GM13977 (cell line): ENCODE measurements at regions not wholly inside any gene's neighbourhood (a gene's known extent, or its start where the extent isn't known, plus 50 kb on each side); places are given as distances from the start of the nearest gene placed in this dataset.

Experiments
- DNase-seq: peaks from one replicate; pipeline ENCODE4 v3.0.0; 2012; ENCODE audit warnings: low spot score
- CTCF ChIP-seq: IDR thresholded peaks from 2 replicates; pipeline ENCODE4 v1.5.1; 2012; ENCODE audit warnings: mild to moderate bottlenecking, control low read depth; ENCODE audit not compliant: insufficient read depth; ENCODE audit errors: extremely low read depth, missing control alignments
- in situ Hi-C: fragments of 300-500 bp; cut with MboI; formaldehyde crosslinking; loops from one replicate; pipeline ENCODE4 v1.12.0; 2022; ENCODE audit warnings: low sequenced_read_pairs, low pct_unique_long_range_greater_than_20kb, mixed read lengths, inconsistent platforms; ENCODE audit not compliant: unreplicated experiment

- in situ Hi-C loops: no loop called here
- DNase-seq: no peak
- no peak for TF ChIP-seq CTCF
Observed at GRCh38 chr2:23164173-23164572, 220.8 kb upstream of the KLHL29 start.

- no peak for DNase-seq
- TF ChIP-seq CTCF: no peak
- in situ Hi-C loops: no loop called here
Observed at GRCh38 chr2:23169896-23170295, 215.1 kb upstream of the KLHL29 start.

GRCh38 chr2:23171108-23171507 is 213.9 kb upstream of the KLHL29 start:
- DNase-seq: no peak
- no peak for TF ChIP-seq CTCF
- in situ Hi-C loops: no loop called here

- in situ Hi-C loops: no loop called here
- no peak for TF ChIP-seq CTCF
- DNase-seq: no peak
Observed at GRCh38 chr2:23178396-23178795, 206.6 kb upstream of the KLHL29 start.

GRCh38 chr2:23183733-23184132 is 201.2 kb upstream of the KLHL29 start:
- DNase-seq: no peak
- in situ Hi-C loops: no loop called here
- TF ChIP-seq CTCF: no peak

GRCh38 chr2:23198316-23199114 is 186.5 kb upstream of the KLHL29 start:
- in situ Hi-C loops: no loop called here
- DNase-seq: no peak
- no peak for TF ChIP-seq CTCF
